ENCODE measurements at regions not wholly inside any gene's neighbourhood (a gene's known extent, or its start where the extent isn't known, plus 50 kb on each side); places are given as distances from the start of the nearest gene placed in this dataset.
"Not testable (repeated sequence)": the region's sequence is repeated elsewhere in the genome, so short reads cannot be mapped to it uniquely, and the experiment has no call there.

- TF ChIP-seq ZNF19 (tag by site-specific recombination; IDR thresholded peaks at IDR 0.05; ENCODE audit: low read depth); ZNF596 (tag by site-specific recombination; IDR thresholded peaks at IDR 0.05); ZNF311 (tag by site-specific recombination; IDR thresholded peaks at IDR 0.05; ENCODE audit: borderline replicate concordance); ZNF221 (tag by site-specific recombination; IDR thresholded peaks at IDR 0.05; ENCODE audit: borderline replicate concordance); ZNF132 (tag by site-specific recombination; IDR thresholded peaks at IDR 0.05; ENCODE audit: borderline replicate concordance); ZBTB8A (tag by site-specific recombination; IDR thresholded peaks at IDR 0.05); ZNF138 (tag by site-specific recombination; IDR thresholded peaks at IDR 0.05; ENCODE audit: borderline replicate concordance); ZNF24 (tag by site-specific recombination; IDR thresholded peaks at IDR 0.05): not testable (repeated sequence)
- TF ChIP-seq, protein P1, sequence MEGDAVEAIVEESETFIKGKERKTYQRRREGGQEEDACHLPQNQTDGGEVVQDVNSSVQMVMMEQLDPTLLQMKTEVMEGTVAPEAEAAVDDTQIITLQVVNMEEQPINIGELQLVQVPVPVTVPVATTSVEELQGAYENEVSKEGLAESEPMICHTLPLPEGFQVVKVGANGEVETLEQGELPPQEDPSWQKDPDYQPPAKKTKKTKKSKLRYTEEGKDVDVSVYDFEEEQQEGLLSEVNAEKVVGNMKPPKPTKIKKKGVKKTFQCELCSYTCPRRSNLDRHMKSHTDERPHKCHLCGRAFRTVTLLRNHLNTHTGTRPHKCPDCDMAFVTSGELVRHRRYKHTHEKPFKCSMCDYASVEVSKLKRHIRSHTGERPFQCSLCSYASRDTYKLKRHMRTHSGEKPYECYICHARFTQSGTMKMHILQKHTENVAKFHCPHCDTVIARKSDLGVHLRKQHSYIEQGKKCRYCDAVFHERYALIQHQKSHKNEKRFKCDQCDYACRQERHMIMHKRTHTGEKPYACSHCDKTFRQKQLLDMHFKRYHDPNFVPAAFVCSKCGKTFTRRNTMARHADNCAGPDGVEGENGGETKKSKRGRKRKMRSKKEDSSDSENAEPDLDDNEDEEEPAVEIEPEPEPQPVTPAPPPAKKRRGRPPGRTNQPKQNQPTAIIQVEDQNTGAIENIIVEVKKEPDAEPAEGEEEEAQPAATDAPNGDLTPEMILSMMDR (tag by site-specific recombination; IDR thresholded peaks at IDR 0.05), result not testable (repeated sequence)
- TF ChIP-seq, protein P2, sequence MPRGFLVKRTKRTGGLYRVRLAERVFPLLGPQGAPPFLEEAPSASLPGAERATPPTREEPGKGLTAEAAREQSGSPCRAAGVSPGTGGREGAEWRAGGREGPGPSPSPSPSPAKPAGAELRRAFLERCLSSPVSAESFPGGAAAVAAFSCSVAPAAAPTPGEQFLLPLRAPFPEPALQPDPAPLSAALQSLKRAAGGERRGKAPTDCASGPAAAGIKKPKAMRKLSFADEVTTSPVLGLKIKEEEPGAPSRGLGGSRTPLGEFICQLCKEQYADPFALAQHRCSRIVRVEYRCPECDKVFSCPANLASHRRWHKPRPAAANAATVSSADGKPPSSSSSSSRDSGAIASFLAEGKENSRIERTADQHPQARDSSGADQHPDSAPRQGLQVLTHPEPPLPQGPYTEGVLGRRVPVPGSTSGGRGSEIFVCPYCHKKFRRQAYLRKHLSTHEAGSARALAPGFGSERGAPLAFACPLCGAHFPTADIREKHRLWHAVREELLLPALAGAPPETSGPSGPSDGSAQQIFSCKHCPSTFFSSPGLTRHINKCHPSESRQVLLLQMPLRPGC (tag by site-specific recombination; IDR thresholded peaks at IDR 0.05), result not testable (repeated sequence)
- TF ChIP-seq, protein P3, sequence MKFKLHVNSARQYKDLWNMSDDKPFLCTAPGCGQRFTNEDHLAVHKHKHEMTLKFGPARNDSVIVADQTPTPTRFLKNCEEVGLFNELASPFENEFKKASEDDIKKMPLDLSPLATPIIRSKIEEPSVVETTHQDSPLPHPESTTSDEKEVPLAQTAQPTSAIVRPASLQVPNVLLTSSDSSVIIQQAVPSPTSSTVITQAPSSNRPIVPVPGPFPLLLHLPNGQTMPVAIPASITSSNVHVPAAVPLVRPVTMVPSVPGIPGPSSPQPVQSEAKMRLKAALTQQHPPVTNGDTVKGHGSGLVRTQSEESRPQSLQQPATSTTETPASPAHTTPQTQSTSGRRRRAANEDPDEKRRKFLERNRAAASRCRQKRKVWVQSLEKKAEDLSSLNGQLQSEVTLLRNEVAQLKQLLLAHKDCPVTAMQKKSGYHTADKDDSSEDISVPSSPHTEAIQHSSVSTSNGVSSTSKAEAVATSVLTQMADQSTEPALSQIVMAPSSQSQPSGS (tag by site-specific recombination; IDR thresholded peaks at IDR 0.05; ENCODE audit: low read depth), result not testable (repeated sequence)
Observed at GRCh38 chr7:106498005-106498404, 163.0 kb downstream of the CCDC71L start.
